ENCODE measurements at regions not wholly inside any gene's neighbourhood (a gene's known extent, or its start where the extent isn't known, plus 50 kb on each side); places are given as distances from the start of the nearest gene placed in this dataset.

- H3K4me3 ChIP-seq (ENCODE audit: low read depth, low read length): no peak overlapping the region
- TF ChIP-seq, protein P1, sequence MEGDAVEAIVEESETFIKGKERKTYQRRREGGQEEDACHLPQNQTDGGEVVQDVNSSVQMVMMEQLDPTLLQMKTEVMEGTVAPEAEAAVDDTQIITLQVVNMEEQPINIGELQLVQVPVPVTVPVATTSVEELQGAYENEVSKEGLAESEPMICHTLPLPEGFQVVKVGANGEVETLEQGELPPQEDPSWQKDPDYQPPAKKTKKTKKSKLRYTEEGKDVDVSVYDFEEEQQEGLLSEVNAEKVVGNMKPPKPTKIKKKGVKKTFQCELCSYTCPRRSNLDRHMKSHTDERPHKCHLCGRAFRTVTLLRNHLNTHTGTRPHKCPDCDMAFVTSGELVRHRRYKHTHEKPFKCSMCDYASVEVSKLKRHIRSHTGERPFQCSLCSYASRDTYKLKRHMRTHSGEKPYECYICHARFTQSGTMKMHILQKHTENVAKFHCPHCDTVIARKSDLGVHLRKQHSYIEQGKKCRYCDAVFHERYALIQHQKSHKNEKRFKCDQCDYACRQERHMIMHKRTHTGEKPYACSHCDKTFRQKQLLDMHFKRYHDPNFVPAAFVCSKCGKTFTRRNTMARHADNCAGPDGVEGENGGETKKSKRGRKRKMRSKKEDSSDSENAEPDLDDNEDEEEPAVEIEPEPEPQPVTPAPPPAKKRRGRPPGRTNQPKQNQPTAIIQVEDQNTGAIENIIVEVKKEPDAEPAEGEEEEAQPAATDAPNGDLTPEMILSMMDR (conservative IDR thresholded peaks at IDR 0.05; ENCODE audit: low read depth, low read length): no peak
- no peak for DNase-seq (ENCODE audit: low read depth)
Observed at GRCh38 chr2:11012131-11012693, 100.5 kb downstream of the KCNF1 start.

- TF ChIP-seq, protein P1 (conservative IDR thresholded peaks at IDR 0.05; ENCODE audit: low read depth, low read length): no peak
- no peak overlapping the region for H3K4me3 ChIP-seq (ENCODE audit: low read depth, low read length)
- no peak for DNase-seq (ENCODE audit: low read depth)
Observed at GRCh38 chr2:11013196-11013595, 101.5 kb downstream of the KCNF1 start.

DNA sequence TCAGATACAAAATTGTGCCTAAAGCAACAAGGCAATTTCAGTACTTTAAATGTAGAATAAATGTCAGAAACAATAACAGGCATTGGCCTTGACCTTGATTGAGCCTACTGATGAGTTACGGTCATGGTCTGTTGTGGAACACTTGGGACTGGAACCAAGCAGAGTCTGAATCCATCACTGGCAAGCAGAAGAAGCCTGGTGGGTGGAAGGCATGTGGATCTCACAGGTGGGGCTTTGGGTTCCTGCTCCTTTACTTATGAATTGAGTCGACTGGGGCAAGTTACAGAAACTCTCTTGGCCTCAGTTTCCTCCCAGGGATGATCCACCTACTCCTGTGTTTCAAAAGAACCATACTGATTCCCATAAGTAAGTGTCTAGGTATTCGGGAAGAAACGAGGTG, 102.3 kb downstream of the KCNF1 start:
- TF ChIP-seq, protein P1 (conservative IDR thresholded peaks at IDR 0.05; ENCODE audit: low read depth, low read length): no peak
- DNase-seq (ENCODE audit: low read depth): no peak
- no peak overlapping the region for H3K4me3 ChIP-seq (ENCODE audit: low read depth, low read length)

DNA sequence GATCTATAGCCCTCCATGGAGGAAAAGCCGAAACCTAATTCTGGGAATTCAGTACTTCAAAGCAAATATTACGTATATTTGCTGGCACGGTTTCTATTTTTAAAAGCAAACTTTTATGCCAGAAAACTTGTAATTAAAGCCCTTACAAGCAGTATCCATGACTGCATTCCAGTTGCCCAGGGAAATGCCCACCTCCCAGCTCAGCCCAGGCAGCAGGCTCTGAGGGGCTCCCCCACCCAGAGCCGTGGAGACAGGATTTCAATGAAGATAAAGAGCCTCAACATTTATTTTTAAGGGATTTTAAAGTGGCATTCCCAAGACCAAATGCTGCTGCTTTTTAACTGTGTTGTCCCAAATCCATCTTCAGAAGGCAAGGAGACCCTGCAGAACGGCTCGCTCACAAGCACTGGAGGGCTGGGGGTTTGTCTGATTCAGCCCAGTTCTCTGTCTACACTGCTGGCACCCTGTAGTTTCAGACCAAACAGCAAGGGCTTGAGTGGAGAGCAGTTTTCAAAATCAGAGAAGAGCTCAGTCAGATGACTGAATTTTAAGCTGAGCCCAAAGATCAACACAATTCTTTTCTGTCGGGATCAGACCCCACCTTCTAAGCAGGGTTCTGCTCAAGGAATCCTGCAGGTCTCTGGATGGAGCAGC, 105.1 kb downstream of the KCNF1 start:
- TF ChIP-seq, protein P1 (conservative IDR thresholded peaks at IDR 0.05; ENCODE audit: low read depth, low read length): no peak
- no peak overlapping the region for H3K4me3 ChIP-seq (ENCODE audit: low read depth, low read length)
- DNase-seq (ENCODE audit: low read depth): no peak

DNA sequence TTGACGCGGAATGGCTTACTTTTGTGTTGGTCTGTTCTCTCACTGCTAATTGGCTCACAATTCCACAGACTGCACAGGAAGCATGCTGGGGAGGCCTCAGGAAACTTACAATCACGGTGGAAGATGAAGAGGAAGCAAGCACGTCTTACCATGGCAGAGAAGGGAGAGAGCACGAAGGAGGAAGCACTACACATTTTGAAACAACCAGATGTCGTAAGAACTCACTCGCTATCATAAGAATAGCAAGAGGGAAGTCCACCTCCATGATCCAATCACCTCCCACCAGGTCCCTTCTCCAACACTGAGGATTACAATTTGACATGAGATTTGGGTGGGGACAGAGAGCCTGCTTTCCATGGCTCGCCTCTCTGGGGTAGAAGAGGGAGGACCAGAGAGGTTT, 106.2 kb downstream of the KCNF1 start:
- H3K4me3 ChIP-seq (ENCODE audit: low read depth, low read length): no peak overlapping the region
- TF ChIP-seq, protein P1 (conservative IDR thresholded peaks at IDR 0.05; ENCODE audit: low read depth, low read length): no peak
- no peak for DNase-seq (ENCODE audit: low read depth)

DNA sequence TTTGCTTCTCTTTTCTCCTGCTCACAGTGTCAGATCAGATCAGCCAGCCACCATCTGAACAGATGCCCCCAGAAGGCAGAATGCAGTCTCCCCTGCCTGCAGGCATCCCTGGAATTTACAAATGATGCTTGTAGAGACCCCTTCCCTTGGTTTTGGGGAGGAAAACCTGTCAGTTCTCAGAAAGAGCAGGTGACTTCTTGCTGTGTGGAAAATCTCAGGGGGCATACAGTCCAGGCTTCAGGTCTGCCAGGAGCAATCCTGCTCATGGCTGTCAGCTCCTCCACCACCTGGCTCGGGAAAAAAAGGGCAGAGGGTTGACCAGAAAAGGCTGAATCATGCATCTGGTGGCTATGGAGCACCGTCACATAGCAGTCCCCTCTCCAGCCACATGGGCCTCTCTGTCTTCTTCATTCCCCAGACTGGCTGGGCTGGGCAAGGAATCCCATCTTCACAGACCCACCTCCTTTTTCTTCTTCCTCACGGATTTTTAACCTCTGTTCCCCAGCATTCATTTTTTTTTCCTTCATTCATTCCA, 107.0 kb downstream of the KCNF1 start:
- no peak overlapping the region for H3K4me3 ChIP-seq (ENCODE audit: low read depth, low read length)
- TF ChIP-seq, protein P1 (conservative IDR thresholded peaks at IDR 0.05; ENCODE audit: low read depth, low read length): no peak
- no peak for DNase-seq (ENCODE audit: low read depth)

GRCh38 chr2:11019614-11020013, 107.9 kb downstream of the KCNF1 start:
- no peak for DNase-seq (ENCODE audit: low read depth)
- TF ChIP-seq, protein P1 (conservative IDR thresholded peaks at IDR 0.05; ENCODE audit: low read depth, low read length): no peak

More at GRCh38 chr2:11019614-11020013, 107.9 kb downstream of the KCNF1 start:
- H3K4me3 ChIP-seq (ENCODE audit: low read depth, low read length): no peak overlapping the region
